ENCODE measurements at regions not wholly inside any gene's neighbourhood (a gene's known extent, or its start where the extent isn't known, plus 50 kb on each side); places are given as distances from the start of the nearest gene placed in this dataset.

GRCh38 chr1:14437417-14437918, 161.0 kb upstream of the KAZN start:
- intact Hi-C loops (cut with micrococcal nuclease) = no loop called here

GRCh38 chr1:14438127-14438769, 160.2 kb upstream of the KAZN start:
- intact Hi-C loops (cut with micrococcal nuclease) = no loop called here

GRCh38 chr1:14439015-14439414, 159.5 kb upstream of the KAZN start:
- intact Hi-C loops (cut with micrococcal nuclease) = no loop called here

GRCh38 chr1:14440166-14440565, 158.3 kb upstream of the KAZN start:
- intact Hi-C loops (cut with micrococcal nuclease) = no loop called here

GRCh38 chr1:14440731-14441130, 157.8 kb upstream of the KAZN start:
- intact Hi-C loops (cut with micrococcal nuclease) = no loop called here

- intact Hi-C loops (cut with micrococcal nuclease) = no loop called here
These were observed 157.2 kb upstream of the KAZN start for GRCh38 chr1:14441302-14441741.

- intact Hi-C loops (cut with micrococcal nuclease) = no loop called here
These were observed 155.8 kb upstream of the KAZN start for GRCh38 chr1:14442669-14443068.

GRCh38 chr1:14443164-14443787, 155.2 kb upstream of the KAZN start:
- intact Hi-C loops (cut with micrococcal nuclease) = no loop called here

GRCh38 chr1:14451217-14451616, 147.3 kb upstream of the KAZN start:
- intact Hi-C loops (cut with micrococcal nuclease) = no loop called here

GRCh38 chr1:14452551-14452950, 145.9 kb upstream of the KAZN start:
- intact Hi-C loops (cut with micrococcal nuclease) = no loop called here

- intact Hi-C loops (cut with micrococcal nuclease) = no loop called here
These were observed 138.3 kb upstream of the KAZN start for GRCh38 chr1:14460173-14460572.

- intact Hi-C loops (cut with micrococcal nuclease) = no loop called here
These were observed 135.6 kb upstream of the KAZN start for GRCh38 chr1:14462851-14463250.

- intact Hi-C loops (cut with micrococcal nuclease) = no loop called here
These were observed 132.5 kb upstream of the KAZN start for GRCh38 chr1:14466006-14466405.

- intact Hi-C loops (cut with micrococcal nuclease) = no loop called here
These were observed 131.4 kb upstream of the KAZN start for GRCh38 chr1:14467112-14467511.

GRCh38 chr1:14468751-14469150, 129.7 kb upstream of the KAZN start:
- intact Hi-C loops (cut with micrococcal nuclease) = no loop called here

- intact Hi-C loops (cut with micrococcal nuclease) = no loop called here
These were observed 127.7 kb upstream of the KAZN start for GRCh38 chr1:14470802-14471201.

- intact Hi-C loops (cut with micrococcal nuclease) = no loop called here
These were observed 123.6 kb upstream of the KAZN start for GRCh38 chr1:14474856-14475255.

- intact Hi-C loops (cut with micrococcal nuclease) = no loop called here
These were observed 122.1 kb upstream of the KAZN start for GRCh38 chr1:14476170-14476955.

- intact Hi-C loops (cut with micrococcal nuclease) = no loop called here
These were observed 120.4 kb upstream of the KAZN start for GRCh38 chr1:14478120-14478519.

GRCh38 chr1:14479865-14480264, 118.6 kb upstream of the KAZN start:
- intact Hi-C loops (cut with micrococcal nuclease) = no loop called here

GRCh38 chr1:14482784-14483450, 115.6 kb upstream of the KAZN start:
- intact Hi-C loops (cut with micrococcal nuclease) = no loop called here

GRCh38 chr1:14485285-14485684, 113.2 kb upstream of the KAZN start:
- intact Hi-C loops (cut with micrococcal nuclease) = no loop called here

All from T-helper 2 cell treated with Interferon-gamma antibody and Interleukin-4, amounts not matched to agents 100 ng/mL and 5 ng/mL, for 36 hours (primary cell).